ENCODE measurements at regions not wholly inside any gene's neighbourhood (a gene's known extent, or its start where the extent isn't known, plus 50 kb on each side); places are given as distances from the start of the nearest gene placed in this dataset.

GRCh38 chr4:34176609-34177008 is 2067.7 kb downstream of the ARAP2 start:
- Histone ChIP-seq H3K4me3 (no peak overlapping the region), H3K4me2 (no peak overlapping the region), H3K9me3 (peaks cover 9% of the 10 kb centered on the region; the same call in 1 of the 3 replicates), H3K27ac (no peak overlapping the region), H3K4me1 (peaks cover 9% of the 10 kb centered on the region)
- ATAC-seq = no peak
- TF ChIP-seq ZC3H11A (IDR thresholded peaks at IDR 0.05) = no peak
- no peak for TF ChIP-seq JUN (IDR thresholded peaks at IDR 0.05)
- no peak for FAIRE-seq
- DNase-seq (ENCODE audit: low read depth in 1 of 2, low spot score in 1 of 2) = no peak
- ChIA-PET POLR2A (no interaction called here), CTCF (no interaction called here)

GRCh38 chr4:34178476-34178875 is 2065.8 kb downstream of the ARAP2 start:
- Histone ChIP-seq H3K4me3 (no peak overlapping the region), H3K27ac (no peak overlapping the region), H3K4me2 (no peak overlapping the region), H3K4me1 (peaks cover 25% of the 10 kb centered on the region), H3K9me3 (peaks cover 4% of the 10 kb centered on the region; the same call in 1 of the 3 replicates)
- DNase-seq (ENCODE audit: low read depth in 1 of 2, low spot score in 1 of 2) = no peak
- no peak for ATAC-seq
- ChIA-PET POLR2A (no interaction called here), CTCF (no interaction called here)
- TF ChIP-seq PBX3 (IDR thresholded peaks at IDR 0.05) (no peak), JUN (IDR thresholded peaks at IDR 0.05) (no peak), EP300 (IDR thresholded peaks at IDR 0.05) (no peak)
- FAIRE-seq = no peak

- WGBS (ENCODE audit: missing lambda C conversion rate) = 3% methylated on average over 2 of the region's 2 CpGs
- peak overlapping the region; percentile 68 for H3K4me2 ChIP-seq
- H3K27ac ChIP-seq = peak overlapping the region; percentile 87 to 88
- DNase-seq (ENCODE audit: low read depth in 1 of 2, low spot score in 1 of 2) = peak; percentile 4 to 90
- ATAC-seq = peak; percentile 94
- no peak overlapping the region; the same call in 2 of the 3 replicates for H3K4me3 ChIP-seq
- peak; percentile 61 for FAIRE-seq
- 0 out of 3 replicates have a peak, but pooled peaks cover 8% of the 10 kb centered on the region for H3K9me3 ChIP-seq
- peaks cover 25% of the 10 kb centered on the region for H3K4me1 ChIP-seq
- TF ChIP-seq PBX3 (IDR thresholded peaks at IDR 0.05) (peak; percentile 47; the same call in 1 of the 2 replicates), FOSL2 (IDR thresholded peaks at IDR 0.05) (peak; percentile 31; the same call in 1 of the 2 replicates), FOSL2 (CRISPR knock-in tag; IDR thresholded peaks at IDR 0.05) (peak; percentile 70), CEBPB (IDR thresholded peaks at IDR 0.05) (peak in 1 of 2 experiments; percentile 62; a peak in 3 of 4 replicates), EP300 (IDR thresholded peaks at IDR 0.05) (peak; percentile 45 to 77; a peak in 4 of 5 replicates), SMC3 (IDR thresholded peaks at IDR 0.05) (0 out of 3 replicates have a peak, but pooled peaks have one; percentile 6), POLR2AphosphoS2 (conservative IDR thresholded peaks at IDR 0.05; ENCODE audit: low read length) (no peak), HOXB5 (CRISPR knock-in tag; IDR thresholded peaks at IDR 0.05) (peak; percentile 80; the same call in 1 of the 2 replicates), NFE2L2 (conservative IDR thresholded peaks at IDR 0.05; ENCODE audit: low read length) (no peak), E2F6 (IDR thresholded peaks at IDR 0.05; ENCODE audit: borderline replicate concordance, low read depth) (no peak), EHF (CRISPR knock-in tag; IDR thresholded peaks at IDR 0.05) (peak; percentile 83; the same call in 1 of the 2 replicates), CBX8 (IDR thresholded peaks at IDR 0.05) (no peak), JUNB (IDR thresholded peaks at IDR 0.05) (peak; percentile 77), HES2 (IDR thresholded peaks at IDR 0.05) (peak; percentile 46; the same call in 1 of the 2 replicates), REST (IDR thresholded peaks at IDR 0.05) (no peak), JUN (IDR thresholded peaks at IDR 0.05) (peak in 1 of 2 experiments; percentile 27; a peak in 3 of 5 replicates), KDM1A (IDR thresholded peaks at IDR 0.05; ENCODE audit: low read depth) (no peak), MYC (IDR thresholded peaks at IDR 0.05; ENCODE audit: borderline replicate concordance, low read length) (no peak), GATA3 (IDR thresholded peaks at IDR 0.05; ENCODE audit: borderline replicate concordance) (peak; percentile 92), RAD21 (conservative IDR thresholded peaks at IDR 0.05 in 1 of 2, IDR thresholded peaks at IDR 0.05 in 1 of 2) (0 out of 5 replicates have a peak, but pooled peaks of 1 of the 2 experiments have one; percentile 17), ELK1 (IDR thresholded peaks at IDR 0.05; ENCODE audit: low read depth, low read length) (no peak), POLR2A (IDR thresholded peaks at IDR 0.05; ENCODE audit: low read length) (no peak), BCL3 (IDR thresholded peaks at IDR 0.05) (0 out of 3 replicates have a peak, but pooled peaks have one; percentile 54)
- POLR2A ChIA-PET = no interaction called here
- CTCF ChIA-PET = no interaction called here
Observed at GRCh38 chr4:34181311-34181841, 2062.9 kb downstream of the ARAP2 start.
